IPS DF 4.7 (cell line): ENCODE measurements at regions not wholly inside any gene's neighbourhood (a gene's known extent, or its start where the extent isn't known, plus 50 kb on each side); places are given as distances from the start of the nearest gene placed in this dataset.
"Not testable (repeated sequence)": the region's sequence is repeated elsewhere in the genome, so short reads cannot be mapped to it uniquely, and the experiment has no call there.

Experiments used
- DNase-seq: peaks from one replicate; pipeline ENCODE4 v3.0.0-alpha.2; 2013; ENCODE audit warnings: low spot score; ENCODE audit errors: extremely low read depth

DNA sequence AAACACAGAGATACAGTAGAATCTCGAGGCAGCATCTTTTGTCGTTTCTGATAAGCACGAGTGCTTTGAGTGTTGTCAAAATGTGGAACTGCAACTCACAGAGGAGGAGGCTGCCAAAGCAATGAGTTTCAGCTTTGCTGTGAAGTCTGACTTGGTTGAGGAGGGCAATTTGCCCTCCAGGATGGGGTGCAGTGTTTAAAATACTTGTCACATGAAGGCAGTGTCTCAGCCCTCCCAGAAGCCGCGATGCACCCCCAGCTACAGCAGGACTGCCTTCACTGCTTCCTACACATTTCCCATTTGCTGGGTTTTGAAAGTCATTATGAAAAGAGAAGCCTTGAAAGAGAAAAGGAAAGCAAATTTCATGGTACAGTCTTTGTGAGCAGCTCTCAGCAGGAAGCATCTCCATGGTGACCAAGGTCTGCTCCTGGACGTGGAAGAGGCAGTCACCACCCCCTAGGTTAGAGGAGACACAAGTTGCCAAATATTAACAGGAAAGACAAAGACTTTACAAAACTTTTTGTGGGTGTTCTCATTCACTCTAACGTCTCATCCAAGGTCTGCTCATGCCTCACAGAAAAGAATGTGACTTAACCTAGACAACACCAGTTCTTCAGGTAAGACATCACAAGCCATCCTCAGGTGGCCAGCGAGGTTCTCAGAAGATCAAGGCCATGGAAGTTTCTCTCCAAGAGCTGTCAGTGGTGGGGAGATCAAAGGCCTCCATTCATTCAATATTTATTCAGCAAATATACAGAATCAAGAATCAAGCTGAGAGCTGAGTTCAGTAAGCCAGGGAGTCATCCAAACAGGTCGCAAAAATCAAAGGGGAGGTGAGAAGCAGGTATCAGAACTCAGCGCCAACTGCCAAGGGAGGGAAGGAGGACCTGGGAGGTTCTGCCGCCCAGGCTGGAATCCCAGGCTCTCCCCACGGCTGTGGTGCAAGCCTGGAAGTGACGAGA lies 476.0 kb downstream of the EIPR1 start:
- DNase-seq = no peak

DNA sequence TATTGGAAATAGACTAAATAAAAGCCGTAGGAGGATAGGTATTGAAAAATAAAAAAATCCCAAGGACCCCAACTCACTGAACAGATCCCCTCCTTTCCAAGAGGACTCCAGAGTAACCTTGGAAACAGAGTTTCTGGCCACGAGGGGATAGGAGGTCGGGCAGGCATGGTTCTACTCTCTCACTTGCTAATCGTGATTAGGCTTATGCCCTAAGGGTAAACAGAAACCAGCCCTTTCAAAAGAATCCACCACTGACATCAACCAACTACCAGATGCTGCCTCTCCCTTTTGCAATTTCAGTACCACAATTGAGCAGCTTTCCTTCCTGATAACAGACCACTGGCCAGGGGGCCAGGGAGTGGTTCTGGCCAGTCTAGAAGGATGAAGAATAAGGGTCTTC lies 477.8 kb downstream of the EIPR1 start:
- no peak for DNase-seq

DNA sequence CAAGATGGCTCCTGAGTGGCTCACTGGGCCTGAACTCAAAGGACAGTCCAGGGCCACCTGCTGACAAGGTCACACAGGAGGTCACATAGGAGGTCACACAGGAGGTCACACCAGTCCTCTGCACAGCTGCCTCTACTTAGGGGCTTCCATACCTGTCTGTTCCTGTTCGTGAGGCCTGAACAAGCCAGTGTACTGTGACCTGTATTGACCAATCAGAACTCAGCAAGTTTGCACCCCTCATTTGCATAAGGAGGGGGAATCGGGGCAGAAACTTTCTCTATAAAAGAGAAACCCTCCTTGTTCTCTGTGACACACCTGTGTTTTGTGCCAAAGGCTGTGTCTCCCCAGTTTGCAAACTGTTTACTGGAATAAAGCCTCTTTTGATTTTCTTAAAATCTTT lies 478.9 kb downstream of the EIPR1 start:
- DNase-seq = no peak

- no peak for DNase-seq
Observed at GRCh38 chr2:2896643-2897042, 481.0 kb downstream of the EIPR1 start.

- DNase-seq = no peak
Observed at GRCh38 chr2:2896011-2896410, 481.6 kb downstream of the EIPR1 start.

DNA sequence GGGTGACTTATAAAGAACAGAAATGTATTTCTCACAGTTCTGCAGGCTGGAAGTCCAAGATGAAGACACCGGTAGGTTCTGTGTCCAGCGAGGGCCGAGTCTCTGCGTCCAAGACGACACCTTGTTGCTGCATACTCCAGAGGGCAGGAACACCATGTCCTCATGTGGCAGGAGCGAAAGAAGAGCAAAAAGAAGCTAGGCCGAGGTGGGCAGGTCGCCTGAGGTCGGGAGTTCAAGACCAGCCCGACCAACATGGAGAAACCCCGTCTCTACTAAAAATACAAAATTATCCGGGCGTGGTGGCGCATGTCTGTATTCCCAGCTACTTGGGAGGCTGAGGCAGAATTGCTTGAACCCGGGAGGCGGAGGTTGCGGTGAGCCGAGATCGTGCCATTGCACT lies 483.6 kb downstream of the EIPR1 start:
- not testable (repeated sequence) for DNase-seq

DNA sequence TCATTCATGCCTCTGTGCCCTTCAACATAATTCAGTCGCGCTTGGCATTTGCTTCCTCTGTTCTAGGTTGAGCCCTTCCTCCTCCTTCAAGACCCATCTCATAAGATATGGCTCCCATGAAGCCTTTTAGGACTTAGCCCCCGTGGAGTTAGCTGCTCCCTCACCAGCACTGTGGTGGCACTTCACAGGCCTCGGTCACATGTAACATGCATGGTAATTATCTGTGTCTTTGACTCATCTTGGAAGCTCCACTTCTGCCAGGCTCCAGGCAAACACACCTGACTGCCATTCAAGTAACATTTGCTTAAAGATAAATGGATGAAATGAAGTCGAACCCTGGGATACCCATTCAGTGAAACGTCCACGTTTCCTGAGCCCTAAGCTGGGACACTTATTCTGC lies 484.7 kb downstream of the EIPR1 start:
- no peak for DNase-seq

GRCh38 chr2:2892378-2892777 lies 485.2 kb downstream of the EIPR1 start:
- DNase-seq = no peak

DNA sequence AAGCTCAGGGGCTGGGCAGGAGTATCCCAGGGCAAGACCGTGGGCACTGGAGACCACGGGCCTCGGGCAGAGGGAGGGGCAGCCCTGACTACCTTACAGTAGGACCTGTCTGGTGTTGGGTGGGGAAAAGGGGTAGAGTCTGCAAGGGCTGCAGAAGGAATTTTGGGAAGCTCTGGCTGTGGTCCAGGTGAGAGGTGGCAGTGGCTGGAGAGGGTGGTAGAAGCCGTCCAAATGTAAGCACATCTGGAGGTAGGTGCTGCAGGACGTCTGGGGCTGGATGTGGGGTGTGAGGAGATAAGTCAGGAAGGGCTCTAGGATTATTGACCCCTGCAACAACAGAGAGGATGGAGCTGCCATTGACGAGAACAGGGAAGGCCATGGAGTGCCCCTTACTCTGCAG lies 486.7 kb downstream of the EIPR1 start:
- DNase-seq = no peak

GRCh38 chr2:2890246-2890645 lies 487.4 kb downstream of the EIPR1 start:
- no peak for DNase-seq

DNA sequence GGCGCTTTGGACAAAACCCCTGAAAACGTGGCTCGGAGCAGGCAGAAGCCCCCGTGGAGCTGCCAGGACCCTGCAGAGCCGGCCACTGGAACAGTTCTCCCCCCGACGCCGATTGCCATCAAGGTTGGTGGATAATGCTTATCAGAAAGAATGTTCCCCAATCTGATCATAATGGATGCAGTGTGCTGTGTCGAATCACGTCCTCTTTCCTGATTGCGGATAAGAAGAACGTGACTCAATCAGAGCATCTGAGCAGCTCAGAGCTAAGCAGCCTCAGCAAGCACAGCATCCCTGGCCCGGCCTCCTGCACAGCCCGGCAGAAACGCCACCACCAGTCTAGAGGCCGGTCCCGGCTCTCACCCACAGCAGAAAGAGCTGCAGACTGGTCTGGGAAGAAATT lies 488.0 kb downstream of the EIPR1 start:
- DNase-seq = no peak

- no peak for DNase-seq
Observed at GRCh38 chr2:2889141-2889540, 488.5 kb downstream of the EIPR1 start.

- DNase-seq = no peak
Observed at GRCh38 chr2:2887772-2888387, 489.7 kb downstream of the EIPR1 start.

- DNase-seq = no peak
Observed at GRCh38 chr2:2886922-2887321, 490.7 kb downstream of the EIPR1 start.

- DNase-seq = no peak
Observed at GRCh38 chr2:2881499-2881898, 496.1 kb downstream of the EIPR1 start.

DNA sequence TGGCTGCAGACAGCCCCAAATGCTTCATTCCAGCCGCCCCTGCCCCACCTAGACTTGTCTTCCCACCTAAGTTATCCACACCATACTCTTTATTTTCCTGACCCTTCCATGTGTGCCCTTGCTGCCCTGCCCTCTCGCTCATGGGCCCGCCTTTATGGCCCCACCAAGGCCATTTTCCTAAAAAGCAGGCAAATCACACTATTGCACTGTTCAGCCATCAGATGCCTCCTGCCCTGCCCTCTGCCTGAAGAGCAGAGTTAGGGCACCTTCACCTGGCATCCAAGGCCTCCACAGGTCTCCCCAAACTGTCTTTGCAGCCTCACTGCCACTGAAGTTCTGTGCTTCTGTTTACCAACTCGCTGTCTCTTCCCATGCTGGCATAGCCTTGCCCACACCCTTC lies 496.7 kb downstream of the EIPR1 start:
- DNase-seq = no peak

DNA sequence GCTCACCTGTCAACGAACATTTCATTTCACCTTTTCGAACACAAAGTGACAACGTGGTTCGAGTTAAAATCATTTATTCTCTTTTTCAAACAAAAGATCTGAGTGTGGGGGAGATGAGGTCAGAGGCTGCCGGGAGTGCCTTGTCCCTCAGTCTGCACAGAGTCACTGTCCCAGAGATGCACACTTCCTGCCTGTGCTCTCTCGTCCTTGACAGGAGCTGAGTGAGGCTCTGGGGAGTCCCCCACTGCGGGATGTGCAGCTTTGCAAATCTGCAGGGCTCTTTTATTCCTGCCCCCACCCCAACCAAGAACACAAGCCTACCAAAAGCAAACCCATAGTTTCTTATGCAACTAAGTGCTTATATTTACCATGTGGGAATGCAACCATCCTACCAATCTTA lies 497.8 kb downstream of the EIPR1 start:
- DNase-seq = no peak

- no peak for DNase-seq
Observed at GRCh38 chr2:2879071-2879470, 498.5 kb downstream of the EIPR1 start.

- no peak for DNase-seq
Observed at GRCh38 chr2:2877427-2877826, 500.2 kb downstream of the EIPR1 start.

- DNase-seq = no peak
Observed at GRCh38 chr2:2876331-2877221, 501.0 kb downstream of the EIPR1 start.

GRCh38 chr2:2875831-2876230 lies 501.8 kb downstream of the EIPR1 start:
- DNase-seq = no peak

- DNase-seq = no peak
Observed at GRCh38 chr2:2875296-2875695, 502.3 kb downstream of the EIPR1 start.
